VCaP (cell line): ENCODE measurements at regions not wholly inside any gene's neighbourhood (a gene's known extent, or its start where the extent isn't known, plus 50 kb on each side); places are given as distances from the start of the nearest gene placed in this dataset.

Source experiments
- H3K27ac ChIP-seq: fragments of 450-650 bp; 2 replicates; pipeline ENCODE4 v1.5.1; 2017
- TF ChIP-seq, protein P1 (sequence below): fragments of 450-650 bp; conservative IDR thresholded peaks from 2 replicates; pipeline ENCODE4 v1.5.1; 2017; ENCODE audit warnings: mild to moderate bottlenecking, moderate library complexity

DNA sequence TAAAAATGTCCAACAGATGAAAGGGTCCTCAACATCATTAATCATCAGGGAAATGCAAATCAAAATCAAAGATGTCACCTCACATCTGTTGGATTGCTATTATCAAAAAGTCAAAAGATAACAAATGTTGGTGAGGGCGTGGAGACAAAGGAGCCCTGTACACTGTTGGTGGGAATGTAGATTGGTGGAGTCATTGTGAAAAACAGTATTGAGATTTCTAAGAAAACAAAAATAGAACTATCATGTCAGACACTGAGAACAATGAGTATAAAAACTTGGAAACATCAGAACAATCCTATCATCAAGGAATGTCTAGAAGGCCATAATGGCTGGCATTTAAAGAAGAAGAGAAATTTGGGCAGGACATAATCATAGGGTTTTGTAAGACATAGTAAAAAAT, 209.2 kb upstream of the PTGFR start:
- TF ChIP-seq, protein P1, sequence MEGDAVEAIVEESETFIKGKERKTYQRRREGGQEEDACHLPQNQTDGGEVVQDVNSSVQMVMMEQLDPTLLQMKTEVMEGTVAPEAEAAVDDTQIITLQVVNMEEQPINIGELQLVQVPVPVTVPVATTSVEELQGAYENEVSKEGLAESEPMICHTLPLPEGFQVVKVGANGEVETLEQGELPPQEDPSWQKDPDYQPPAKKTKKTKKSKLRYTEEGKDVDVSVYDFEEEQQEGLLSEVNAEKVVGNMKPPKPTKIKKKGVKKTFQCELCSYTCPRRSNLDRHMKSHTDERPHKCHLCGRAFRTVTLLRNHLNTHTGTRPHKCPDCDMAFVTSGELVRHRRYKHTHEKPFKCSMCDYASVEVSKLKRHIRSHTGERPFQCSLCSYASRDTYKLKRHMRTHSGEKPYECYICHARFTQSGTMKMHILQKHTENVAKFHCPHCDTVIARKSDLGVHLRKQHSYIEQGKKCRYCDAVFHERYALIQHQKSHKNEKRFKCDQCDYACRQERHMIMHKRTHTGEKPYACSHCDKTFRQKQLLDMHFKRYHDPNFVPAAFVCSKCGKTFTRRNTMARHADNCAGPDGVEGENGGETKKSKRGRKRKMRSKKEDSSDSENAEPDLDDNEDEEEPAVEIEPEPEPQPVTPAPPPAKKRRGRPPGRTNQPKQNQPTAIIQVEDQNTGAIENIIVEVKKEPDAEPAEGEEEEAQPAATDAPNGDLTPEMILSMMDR = no peak

DNA sequence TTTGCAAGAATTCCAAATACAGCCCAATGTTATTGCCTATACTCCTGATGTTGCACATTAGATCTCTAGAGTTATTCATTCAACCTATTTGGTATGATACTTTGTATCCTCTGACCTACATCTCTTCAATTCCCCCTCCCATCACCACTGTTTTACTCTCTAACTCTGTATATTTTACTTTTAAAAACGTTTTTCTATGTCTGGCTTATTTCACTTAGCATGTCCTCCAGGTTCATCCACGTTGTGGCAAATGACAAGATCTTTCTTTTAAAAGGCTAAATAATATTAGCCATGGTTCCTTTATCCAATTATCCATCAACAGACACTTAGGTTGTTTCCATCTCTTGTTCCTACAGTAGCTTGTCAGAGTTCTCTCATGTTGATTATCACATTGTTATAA, 207.1 kb upstream of the PTGFR start:
- H3K27ac ChIP-seq = no peak overlapping the region
- TF ChIP-seq, protein P1 = no peak

More for the DNA sequence above, 209.2 kb upstream of the PTGFR start:
- no peak overlapping the region for H3K27ac ChIP-seq

DNA sequence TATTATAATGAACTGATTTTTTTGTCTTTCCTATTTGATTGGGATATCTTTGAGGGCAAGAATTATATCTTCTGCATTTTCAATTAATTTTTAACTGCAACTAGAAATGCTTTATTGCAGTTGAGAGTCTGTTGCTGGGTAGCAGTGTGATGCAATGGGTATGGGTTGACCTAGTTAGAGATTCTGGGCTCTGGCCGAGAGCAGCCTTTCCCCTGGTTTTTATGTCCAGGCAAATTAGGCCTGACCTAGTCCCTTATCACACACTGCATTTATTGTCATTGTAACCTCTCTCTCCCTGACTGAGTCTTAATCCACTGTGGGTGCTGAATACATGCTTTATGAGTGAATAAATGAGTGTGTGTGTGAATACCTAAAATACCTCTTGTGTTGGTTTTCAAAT, 206.4 kb upstream of the PTGFR start:
- no peak overlapping the region for H3K27ac ChIP-seq
- TF ChIP-seq, protein P1 = no peak

DNA sequence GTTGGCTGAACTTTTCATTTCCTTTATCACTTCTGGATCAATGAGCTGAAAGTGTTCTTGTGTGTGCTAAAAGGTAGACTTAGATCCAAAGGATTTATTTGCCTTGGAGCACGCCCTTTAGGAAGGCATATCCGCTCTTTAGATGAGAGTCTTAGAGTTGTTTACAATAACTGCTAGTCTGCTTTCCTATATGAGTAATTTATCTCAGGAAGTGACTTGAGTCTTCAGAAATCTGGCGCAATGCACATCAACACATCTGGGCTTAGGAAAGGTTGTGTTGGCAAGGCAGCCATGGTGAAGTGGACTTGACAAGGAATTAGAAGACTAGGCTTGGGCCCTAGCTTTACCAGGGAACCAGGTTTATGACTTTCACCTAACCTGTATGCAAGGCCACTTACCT, 204.1 kb upstream of the PTGFR start:
- TF ChIP-seq, protein P1 = no peak
- H3K27ac ChIP-seq = no peak overlapping the region

DNA sequence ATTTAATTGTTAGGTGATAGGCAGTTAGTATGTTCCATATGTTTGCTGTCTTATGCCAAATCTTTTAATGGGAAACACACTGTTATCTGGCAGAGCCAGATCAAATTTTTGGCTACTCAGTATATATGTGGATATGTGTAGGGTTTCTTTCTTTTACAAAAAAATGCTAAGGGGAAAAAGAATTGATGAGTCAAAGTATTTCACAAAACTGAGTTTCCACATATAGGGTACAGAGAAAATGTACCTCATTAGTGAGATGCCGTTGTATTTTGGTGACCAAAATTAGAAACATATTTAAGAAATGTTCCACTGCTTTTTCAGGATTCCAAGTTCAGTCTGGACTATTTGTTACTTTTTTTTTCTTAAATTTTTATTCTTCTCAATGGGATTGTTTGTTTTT, 201.2 kb upstream of the PTGFR start:
- H3K27ac ChIP-seq = no peak overlapping the region
- TF ChIP-seq, protein P1 = no peak

DNA sequence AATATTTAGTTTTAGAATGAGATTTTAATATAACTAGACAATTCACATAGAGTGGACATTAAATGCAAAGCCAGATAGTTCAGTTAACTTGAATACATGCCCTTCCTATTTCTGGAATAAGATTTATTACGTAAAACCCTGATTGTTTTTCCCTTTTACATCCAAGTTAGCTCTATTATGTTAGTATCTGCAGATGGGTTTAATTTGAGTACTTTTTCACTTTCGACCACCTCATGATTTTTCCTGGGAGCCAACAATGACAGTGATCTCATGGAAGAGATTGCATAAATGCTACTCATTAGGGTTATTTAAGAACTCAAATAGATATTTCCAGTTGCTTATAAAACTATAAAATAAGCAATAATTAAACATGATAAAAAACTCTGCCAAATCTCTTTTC, 199.4 kb upstream of the PTGFR start:
- TF ChIP-seq, protein P1 = no peak
- no peak overlapping the region for H3K27ac ChIP-seq

DNA sequence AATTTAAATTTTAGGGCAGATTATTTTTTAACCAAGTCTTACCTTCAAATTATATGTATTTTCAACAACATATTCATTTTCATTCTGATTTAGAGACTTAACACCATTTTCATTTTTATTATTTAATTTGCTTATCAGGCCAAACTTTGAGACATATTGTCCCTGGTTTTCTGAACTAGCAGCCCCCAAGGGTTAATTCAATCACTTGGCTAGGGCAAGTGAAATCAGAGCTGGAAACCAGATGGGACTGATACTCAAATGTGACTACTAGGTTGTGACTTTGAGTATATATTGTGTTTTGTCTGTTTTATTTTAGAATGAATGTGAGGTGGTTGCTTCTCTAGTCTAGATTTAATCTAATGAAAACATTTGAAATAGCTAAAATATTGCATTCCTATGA, 198.9 kb upstream of the PTGFR start:
- H3K27ac ChIP-seq = no peak overlapping the region
- TF ChIP-seq, protein P1 = no peak

DNA sequence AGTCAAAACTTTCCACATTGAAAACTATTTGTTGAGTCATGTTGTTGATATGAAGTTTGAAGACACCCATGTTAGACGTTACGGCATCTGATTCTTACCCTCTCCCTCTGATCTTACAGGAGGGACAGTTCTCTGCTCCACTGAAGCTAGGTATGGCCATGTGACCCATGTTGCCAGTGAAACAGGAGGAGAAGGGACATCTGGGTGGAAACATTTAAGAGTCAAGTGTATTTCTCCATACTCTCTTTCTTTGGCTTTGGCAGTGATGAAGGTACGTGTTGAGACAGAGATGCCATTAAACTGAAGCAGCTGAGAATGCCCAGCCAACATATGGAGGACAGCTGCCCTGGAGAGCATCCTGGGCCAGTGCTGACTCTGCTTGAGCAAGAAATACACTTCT, 198.4 kb upstream of the PTGFR start:
- no peak overlapping the region for H3K27ac ChIP-seq
- TF ChIP-seq, protein P1 = no peak
